ENCODE measurements at regions not wholly inside any gene's neighbourhood (a gene's known extent, or its start where the extent isn't known, plus 50 kb on each side); places are given as distances from the start of the nearest gene placed in this dataset.

- no peak for TF ChIP-seq CTCF (IDR thresholded peaks at IDR 0.05)
- TF ChIP-seq EZH2phosphoT487 (IDR thresholded peaks at IDR 0.05), result no peak
Observed at GRCh38 chr1:239732770-239733169, 346.4 kb downstream of the CHRM3 start.
